ENCODE measurements at regions not wholly inside any gene's neighbourhood (a gene's known extent, or its start where the extent isn't known, plus 50 kb on each side); places are given as distances from the start of the nearest gene placed in this dataset.
"Not testable (repeated sequence)": the region's sequence is repeated elsewhere in the genome, so short reads cannot be mapped to it uniquely, and the experiment has no call there.

- TF ChIP-seq POLR2A (IDR thresholded peaks at IDR 0.05; ENCODE audit: low read length): no peak
- TF ChIP-seq GATA1 (IDR thresholded peaks at IDR 0.05; ENCODE audit: low read depth, low read length): no peak
- no peak for DNase-seq
Observed at GRCh38 chr9:25010027-25010662, 464.4 kb upstream of the IZUMO3 start.

- TF ChIP-seq GATA1 (IDR thresholded peaks at IDR 0.05; ENCODE audit: low read depth, low read length) (no peak), POLR2A (IDR thresholded peaks at IDR 0.05; ENCODE audit: low read length) (no peak)
- peak; percentile 1 to 3 for DNase-seq
Observed at GRCh38 chr9:25003686-25004085, 458.0 kb upstream of the IZUMO3 start.

GRCh38 chr9:24986331-24986730, 440.6 kb upstream of the IZUMO3 start:
- no peak for TF ChIP-seq GATA1 (IDR thresholded peaks at IDR 0.05; ENCODE audit: low read depth, low read length)
- TF ChIP-seq POLR2A (IDR thresholded peaks at IDR 0.05; ENCODE audit: low read length): no peak
- DNase-seq: no peak

- DNase-seq: not testable (repeated sequence)
Observed at GRCh38 chr9:24970780-24971179, 425.1 kb upstream of the IZUMO3 start.

- TF ChIP-seq POLR2A (IDR thresholded peaks at IDR 0.05; ENCODE audit: low read length) (no peak), GATA1 (IDR thresholded peaks at IDR 0.05; ENCODE audit: low read depth, low read length) (no peak)
- DNase-seq: no peak
Observed at GRCh38 chr9:24961762-24962161, 416.1 kb upstream of the IZUMO3 start.

GRCh38 chr9:24953070-24953469, 407.4 kb upstream of the IZUMO3 start:
- no peak for TF ChIP-seq GATA1 (IDR thresholded peaks at IDR 0.05; ENCODE audit: low read depth, low read length)
- no peak for TF ChIP-seq POLR2A (IDR thresholded peaks at IDR 0.05; ENCODE audit: low read length)

GRCh38 chr9:24939109-24939850, 393.6 kb upstream of the IZUMO3 start:
- TF ChIP-seq GATA1 (IDR thresholded peaks at IDR 0.05; ENCODE audit: low read depth, low read length): no peak
- TF ChIP-seq POLR2A (IDR thresholded peaks at IDR 0.05; ENCODE audit: low read length): no peak

More at GRCh38 chr9:24953070-24953469, 407.4 kb upstream of the IZUMO3 start:
- no peak for DNase-seq

GRCh38 chr9:24936117-24936516, 390.4 kb upstream of the IZUMO3 start:
- TF ChIP-seq POLR2A (IDR thresholded peaks at IDR 0.05; ENCODE audit: low read length) (no peak), GATA1 (IDR thresholded peaks at IDR 0.05; ENCODE audit: low read depth, low read length) (no peak)
- DNase-seq: no peak

More at GRCh38 chr9:24939109-24939850, 393.6 kb upstream of the IZUMO3 start:
- DNase-seq: no peak

- DNase-seq: no peak
- TF ChIP-seq POLR2A (IDR thresholded peaks at IDR 0.05; ENCODE audit: low read length) (no peak), GATA1 (IDR thresholded peaks at IDR 0.05; ENCODE audit: low read depth, low read length) (no peak)
Observed at GRCh38 chr9:24932785-24933184, 387.1 kb upstream of the IZUMO3 start.

- TF ChIP-seq POLR2A (IDR thresholded peaks at IDR 0.05; ENCODE audit: low read length) (no peak), GATA1 (IDR thresholded peaks at IDR 0.05; ENCODE audit: low read depth, low read length) (no peak)
- DNase-seq: no peak
Observed at GRCh38 chr9:24931894-24932293, 386.2 kb upstream of the IZUMO3 start.

GRCh38 chr9:24912767-24913166, 367.1 kb upstream of the IZUMO3 start:
- DNase-seq: no peak
- TF ChIP-seq GATA1 (IDR thresholded peaks at IDR 0.05; ENCODE audit: low read depth, low read length) (no peak), POLR2A (IDR thresholded peaks at IDR 0.05; ENCODE audit: low read length) (no peak)

- no peak for TF ChIP-seq GATA1 (IDR thresholded peaks at IDR 0.05; ENCODE audit: low read depth, low read length)
- no peak for TF ChIP-seq POLR2A (IDR thresholded peaks at IDR 0.05; ENCODE audit: low read length)
- DNase-seq: no peak
Observed at GRCh38 chr9:24901319-24901718, 355.6 kb upstream of the IZUMO3 start.

GRCh38 chr9:24900179-24900578, 354.5 kb upstream of the IZUMO3 start:
- DNase-seq: no peak

GRCh38 chr9:24899463-24899862, 353.8 kb upstream of the IZUMO3 start:
- TF ChIP-seq GATA1 (IDR thresholded peaks at IDR 0.05; ENCODE audit: low read depth, low read length): no peak
- no peak for TF ChIP-seq POLR2A (IDR thresholded peaks at IDR 0.05; ENCODE audit: low read length)
- DNase-seq: no peak

More at GRCh38 chr9:24900179-24900578, 354.5 kb upstream of the IZUMO3 start:
- TF ChIP-seq GATA1 (IDR thresholded peaks at IDR 0.05; ENCODE audit: low read depth, low read length) (no peak), POLR2A (IDR thresholded peaks at IDR 0.05; ENCODE audit: low read length) (no peak)

GRCh38 chr9:24897826-24898225, 352.1 kb upstream of the IZUMO3 start:
- TF ChIP-seq GATA1 (IDR thresholded peaks at IDR 0.05; ENCODE audit: low read depth, low read length) (no peak), POLR2A (IDR thresholded peaks at IDR 0.05; ENCODE audit: low read length) (no peak)
- no peak for DNase-seq
